ENCODE measurements at regions not wholly inside any gene's neighbourhood (a gene's known extent, or its start where the extent isn't known, plus 50 kb on each side); places are given as distances from the start of the nearest gene placed in this dataset.

- TF ChIP-seq GATA2 (IDR thresholded peaks at IDR 0.05; ENCODE audit: low read depth, low read length), result no peak
- no peak for TF ChIP-seq GATA3 (IDR thresholded peaks at IDR 0.05; ENCODE audit: low read depth, low read length)
These were observed 468.1 kb downstream of the SOX9 start for GRCh38 chr17:72588961-72589360.
